ENCODE measurements at regions not wholly inside any gene's neighbourhood (a gene's known extent, or its start where the extent isn't known, plus 50 kb on each side); places are given as distances from the start of the nearest gene placed in this dataset.

GRCh38 chr9:14993061-14993800 is 83.0 kb upstream of the FREM1 start:
- no peaks in the 10 kb centered on the region for H3K36me3 Mint-ChIP-seq (ENCODE audit: low read depth)
- H3K27me3 Mint-ChIP-seq (ENCODE audit: insufficient read depth, low read depth, poor library complexity) = peaks cover 6% of the 10 kb centered on the region
- Histone ChIP-seq H3K9me2 (ENCODE audit: insufficient read depth) (no peaks in the 10 kb centered on the region), H4K20me1 (replicated peaks; ENCODE audit: insufficient read depth) (no peaks in the 10 kb centered on the region), H3K4me3 (peak overlapping the region; percentile 77), H3F3A (replicated peaks; ENCODE audit: low read depth) (no peaks in the 10 kb centered on the region), H3K4me1 (ENCODE audit: insufficient read depth) (peaks cover 10% of the 10 kb centered on the region), H3K79me2 (replicated peaks; ENCODE audit: insufficient read depth) (no peaks in the 10 kb centered on the region), H3K36me3 (ENCODE audit: insufficient read depth) (no peaks in the 10 kb centered on the region), H2AFZ (peak overlapping the region; percentile 97), H3K27me3 (ENCODE audit: insufficient read depth) (no peaks in the 10 kb centered on the region), H3K27ac (ENCODE audit: low read depth) (peak overlapping the region; percentile 57), H3K4me2 (peak overlapping the region; percentile 91)
- H3K27ac Mint-ChIP-seq = peak overlapping the region; percentile 71; the same call in 1 of the 2 replicates
- H3K4me1 Mint-ChIP-seq = peaks cover 18% of the 10 kb centered on the region
- TF ChIP-seq ETS1 (IDR thresholded peaks at IDR 0.05) = peak; percentile 67
- peak; percentile 82 for TF ChIP-seq POLR2AphosphoS5 (IDR thresholded peaks at IDR 0.05; ENCODE audit: low read depth)
- no peak for TF ChIP-seq NANOG (IDR thresholded peaks at IDR 0.05; ENCODE audit: borderline replicate concordance)
- H3K9me3 Mint-ChIP-seq = no peaks in the 10 kb centered on the region
- H3K4me3 Mint-ChIP-seq = peak overlapping the region; percentile 71
- DNase-seq (ENCODE audit: low spot score) (peak; percentile 99), ATAC-seq (peak; percentile 98)

- DNase-seq (ENCODE audit: low spot score) = no peak
- H3K27ac ChIP-seq (ENCODE audit: low read depth) = no peak overlapping the region
- H3K36me3 ChIP-seq (ENCODE audit: insufficient read depth) = no peaks in the 10 kb centered on the region
- H2AFZ ChIP-seq = peak overlapping the region; percentile 87
- Mint-ChIP-seq H3K4me3 (peak overlapping the region; percentile 71), H3K27me3 (ENCODE audit: insufficient read depth, low read depth, poor library complexity) (peaks cover 6% of the 10 kb centered on the region), H3K27ac (peak overlapping the region; percentile 71; the same call in 1 of the 2 replicates), H3K9me3 (no peaks in the 10 kb centered on the region), H3K4me1 (peaks cover 18% of the 10 kb centered on the region), H3K36me3 (ENCODE audit: low read depth) (no peaks in the 10 kb centered on the region)
- H3K4me3 ChIP-seq = peak overlapping the region; percentile 77
- no peaks in the 10 kb centered on the region for H3K79me2 ChIP-seq (replicated peaks; ENCODE audit: insufficient read depth)
- peak overlapping the region; percentile 80 for H3K4me2 ChIP-seq
- peaks cover 10% of the 10 kb centered on the region for H3K4me1 ChIP-seq (ENCODE audit: insufficient read depth)
- no peaks in the 10 kb centered on the region for H4K20me1 ChIP-seq (replicated peaks; ENCODE audit: insufficient read depth)
- H3K27me3 ChIP-seq (ENCODE audit: insufficient read depth) = no peaks in the 10 kb centered on the region
- ATAC-seq = no peak
- H3K9me2 ChIP-seq (ENCODE audit: insufficient read depth) = no peaks in the 10 kb centered on the region
- H3F3A ChIP-seq (replicated peaks; ENCODE audit: low read depth) = no peaks in the 10 kb centered on the region
- TF ChIP-seq ZNF331 (CRISPR knock-in tag; IDR thresholded peaks at IDR 0.05; ENCODE audit: low read depth) = no peak
- TF ChIP-seq REST (IDR thresholded peaks at IDR 0.05; ENCODE audit: unreplicated experiment) = no peak
- no peak for TF ChIP-seq POLR2AphosphoS5 (IDR thresholded peaks at IDR 0.05; ENCODE audit: low read depth)
- no peak for TF ChIP-seq EZH2 (IDR thresholded peaks at IDR 0.05; ENCODE audit: low read depth, unreplicated experiment)
- TF ChIP-seq JUNB (IDR thresholded peaks at IDR 0.05; ENCODE audit: unreplicated experiment) = no peak
- no peak for TF ChIP-seq CREB1 (CRISPR knock-in tag; IDR thresholded peaks at IDR 0.05; ENCODE audit: low read depth)
- no peak for TF ChIP-seq EZH2phosphoT487 (IDR thresholded peaks at IDR 0.05; ENCODE audit: unreplicated experiment)
- TF ChIP-seq CTCF (conservative IDR thresholded peaks at IDR 0.05; ENCODE audit: low read depth in 2 of 2) = no peak
Measured at GRCh38 chr9:14992516-14992915, 82.3 kb upstream of the FREM1 start.

All from GM23338 (cell line).